IMR-90 (cell line): ENCODE measurements at regions not wholly inside any gene's neighbourhood (a gene's known extent, or its start where the extent isn't known, plus 50 kb on each side); places are given as distances from the start of the nearest gene placed in this dataset.

Experiments used
- ATAC-seq: fragments of 200-7000 bp; cut with Tn5 transposase; 2 replicates; pipeline ENCODE4 v1.9.1; 2020; ENCODE audit warnings: low read depth, mild to moderate bottlenecking, moderate library complexity
- BruUV-seq: library from RNA; stranded (reverse); fragments of 400-500 nt; replicated peaks from 2 replicates; lab custom pipeline; 2021; lab: Mats Ljungman, UMichigan
- CTCF ChIA-PET: fragments of 300-600 bp; formaldehyde crosslinking; extraction: SDS; loops from one replicate; lab custom pipeline; 2021; ENCODE audit warnings: antibody characterized with exemption; lab: Yijun Ruan, JAX
- POLR2A ChIA-PET: fragments of 300-600 bp; sonication (Branson Sonifier 250); formaldehyde crosslinking; loops from one replicate; lab custom pipeline; 2022; ENCODE audit warnings: antibody characterized with exemption; ENCODE audit not compliant: unreplicated experiment; lab: Charles Lee
- DNase-seq: peaks from one replicate; pipeline ENCODE4 v3.0.0; 2013
- H2AFZ ChIP-seq: replicated peaks from 2 replicates; pipeline ENCODE3; 2013; ENCODE audit warnings: low read length, mild to moderate bottlenecking; ENCODE audit not compliant: poor library complexity
- H2AK5ac ChIP-seq: 2 replicates; pipeline ENCODE4 v1.6.1; 2013; ENCODE audit warnings: low read depth, low read length, inconsistent platforms
- H2AK9ac ChIP-seq: replicated peaks from 2 replicates; pipeline ENCODE3; 2013; ENCODE audit warnings: mild to moderate bottlenecking, low read depth, low read length, moderate library complexity; ENCODE audit not compliant: poor library complexity
- H2BK120ac ChIP-seq: 2 replicates; pipeline ENCODE4 v1.6.1; 2013; ENCODE audit warnings: low read depth, low read length, inconsistent platforms
- H2BK15ac ChIP-seq: 3 replicates; pipeline ENCODE4 v1.6.1; 2013; ENCODE audit warnings: low read depth, low read length, inconsistent platforms
- H2BK20ac ChIP-seq: 2 replicates; pipeline ENCODE4 v1.6.1; 2013; ENCODE audit warnings: low read depth, mild to moderate bottlenecking, inconsistent platforms, low read length, moderate library complexity
- H2BK5ac ChIP-seq: 2 replicates; pipeline ENCODE4 v1.6.1; 2013; ENCODE audit warnings: mild to moderate bottlenecking, low read depth, low read length, inconsistent platforms; ENCODE audit not compliant: poor library complexity, severe bottlenecking
- H3K14ac ChIP-seq: replicated peaks from 2 replicates; pipeline ENCODE4 v1.6.1; 2013; ENCODE audit warnings: low read depth, low read length, inconsistent platforms
- H3K18ac ChIP-seq: 2 replicates; pipeline ENCODE4 v1.6.1; 2013; ENCODE audit warnings: low read depth, low read length, control low read depth
- H3K23ac ChIP-seq: 2 replicates; pipeline ENCODE4 v1.6.1; 2013; ENCODE audit warnings: low read depth, low read length, inconsistent platforms
- H3K27ac ChIP-seq: 2 replicates; pipeline ENCODE4 v1.5.1; 2013; ENCODE audit warnings: mild to moderate bottlenecking, control low read depth, low read length; ENCODE audit not compliant: insufficient read depth
- H3K27me3 ChIP-seq: 2 replicates; pipeline ENCODE4 v1.6.1; 2013; ENCODE audit warnings: low read length; ENCODE audit not compliant: control insufficient read depth, insufficient read depth
- H3K36me3 ChIP-seq: 2 replicates; pipeline ENCODE4 v1.6.1; 2013; ENCODE audit warnings: low read length, mixed read lengths; ENCODE audit not compliant: control insufficient read depth, insufficient read depth
- H3K4ac ChIP-seq: 2 replicates; pipeline ENCODE4 v1.6.1; 2013; ENCODE audit warnings: low read depth, low read length, inconsistent platforms
- H3K4me1 ChIP-seq: 2 replicates; pipeline ENCODE4 v1.6.1; 2013; ENCODE audit warnings: low read length, mixed read lengths; ENCODE audit not compliant: control insufficient read depth, insufficient read depth
- H3K4me2 ChIP-seq: 2 replicates; pipeline ENCODE4 v1.6.1; 2013; ENCODE audit warnings: low read depth, mild to moderate bottlenecking, control low read depth, low read length, moderate library complexity
- H3K4me3 ChIP-seq: 2 replicates; pipeline ENCODE4 v1.5.1; 2013; ENCODE audit warnings: low read depth, mild to moderate bottlenecking, control low read depth, low read length, moderate library complexity; ENCODE audit not compliant: insufficient read depth
- H3K56ac ChIP-seq: 2 replicates; pipeline ENCODE4 v1.6.1; 2013; ENCODE audit warnings: low read length, inconsistent platforms; ENCODE audit not compliant: insufficient read depth; ENCODE audit errors: extremely low read depth
- H3K79me1 ChIP-seq, 2 experiments: 2 replicates each; pipeline ENCODE4 v1.6.1; 2013; ENCODE audit warnings: low read length in 2 of 2, inconsistent platforms in 1 of 2, low read depth in 1 of 2
- H3K9ac ChIP-seq: 2 replicates; pipeline ENCODE4 v1.6.1; 2013; ENCODE audit warnings: low read depth, low read length, control low read depth
- H3K9me1 ChIP-seq: 2 replicates; pipeline ENCODE4 v1.6.1; 2013; ENCODE audit warnings: low read length, inconsistent platforms; ENCODE audit not compliant: insufficient read depth
- H3K9me3 ChIP-seq: 2 replicates; pipeline ENCODE4 v1.6.1; 2013; ENCODE audit warnings: low read length; ENCODE audit not compliant: control insufficient read depth, insufficient read depth
- H4K20me1 ChIP-seq: 2 replicates; pipeline ENCODE4 v1.6.1; 2013; ENCODE audit warnings: low read length, inconsistent platforms; ENCODE audit not compliant: insufficient read depth
- H4K5ac ChIP-seq: 2 replicates; pipeline ENCODE4 v1.6.1; 2013; ENCODE audit warnings: mild to moderate bottlenecking, low read depth, low read length, control low read depth
- H4K8ac ChIP-seq, 2 experiments: 2 replicates each; pipeline ENCODE4 v1.6.1; 2013; ENCODE audit warnings: low read depth in 2 of 2, low read length in 2 of 2, control low read depth in 1 of 2, inconsistent platforms in 1 of 2
- H4K91ac ChIP-seq: 2 replicates; pipeline ENCODE4 v1.6.1; 2013; ENCODE audit warnings: low read depth, low read length, inconsistent platforms; ENCODE audit not compliant: insufficient read depth
- CTCF ChIP-seq: conservative IDR thresholded peaks from 2 replicates; pipeline ENCODE4 v1.5.1; 2012; ENCODE audit warnings: mild to moderate bottlenecking, low read depth, low read length, improper control_type of control experiment
- FOS ChIP-seq: fragments of 150-350 bp; IDR thresholded peaks from 2 replicates; pipeline ENCODE4 v1.6.1; 2016; ENCODE audit warnings: low read depth, low read length
- MXI1 ChIP-seq: IDR thresholded peaks from 2 replicates; pipeline ENCODE4 v1.6.1; 2012; ENCODE audit warnings: low read depth, mild to moderate bottlenecking, low read length, moderate library complexity, borderline replicate concordance
- NFE2L2 ChIP-seq: fragments of 150-350 bp; IDR thresholded peaks from 2 replicates; pipeline ENCODE4 v1.6.1; 2016; ENCODE audit warnings: low read depth, mild to moderate bottlenecking, low read length
- POLR2A ChIP-seq: IDR thresholded peaks from 2 replicates; pipeline ENCODE4 v1.6.1; 2012; ENCODE audit warnings: mild to moderate bottlenecking, low read depth, low read length
- RCOR1 ChIP-seq: IDR thresholded peaks from 2 replicates; pipeline ENCODE4 v1.6.1; 2012; ENCODE audit warnings: mild to moderate bottlenecking, low read length, improper control_type of control experiment; ENCODE audit not compliant: insufficient replicate concordance
- RFX5 ChIP-seq: IDR thresholded peaks from 2 replicates; pipeline ENCODE4 v1.8.0; 2012; ENCODE audit warnings: low read depth, mild to moderate bottlenecking, low read length, moderate library complexity
- whole genome bisulfite sequencing, 2 experiments: methylation state at CpG; one replicate each; pipeline versions ENCODE4 v1.1.5 to v1.1.7; 2013; ENCODE audit warnings: missing lambda C conversion rate in 2 of 2; ENCODE audit not compliant: insufficient read length in 1 of 2; ENCODE audit errors: extremely low coverage in 2 of 2; 5-methylcytosine and 5-hydroxymethylcytosine counted together
- dilution Hi-C: fragments of 300-500 bp; cut with HindIII; formaldehyde crosslinking; loops from one replicate; pipeline ENCODE4 v1.14.3; 2018; ENCODE audit warnings: low sequenced_read_pairs; ENCODE audit not compliant: unreplicated experiment
- in situ Hi-C: fragments of 300-500 bp; cut with MboI; formaldehyde crosslinking; loops from 3 replicates; pipeline ENCODE4 v1.14.3; 2019; ENCODE audit warnings: low sequenced_read_pairs, inconsistent platforms, mixed read lengths
- intact Hi-C: fragments of 100-400 bp; cut with micrococcal nuclease; formaldehyde crosslinking; loops from 2 replicates; pipeline ENCODE4 v1.10.0; 2022

DNA sequence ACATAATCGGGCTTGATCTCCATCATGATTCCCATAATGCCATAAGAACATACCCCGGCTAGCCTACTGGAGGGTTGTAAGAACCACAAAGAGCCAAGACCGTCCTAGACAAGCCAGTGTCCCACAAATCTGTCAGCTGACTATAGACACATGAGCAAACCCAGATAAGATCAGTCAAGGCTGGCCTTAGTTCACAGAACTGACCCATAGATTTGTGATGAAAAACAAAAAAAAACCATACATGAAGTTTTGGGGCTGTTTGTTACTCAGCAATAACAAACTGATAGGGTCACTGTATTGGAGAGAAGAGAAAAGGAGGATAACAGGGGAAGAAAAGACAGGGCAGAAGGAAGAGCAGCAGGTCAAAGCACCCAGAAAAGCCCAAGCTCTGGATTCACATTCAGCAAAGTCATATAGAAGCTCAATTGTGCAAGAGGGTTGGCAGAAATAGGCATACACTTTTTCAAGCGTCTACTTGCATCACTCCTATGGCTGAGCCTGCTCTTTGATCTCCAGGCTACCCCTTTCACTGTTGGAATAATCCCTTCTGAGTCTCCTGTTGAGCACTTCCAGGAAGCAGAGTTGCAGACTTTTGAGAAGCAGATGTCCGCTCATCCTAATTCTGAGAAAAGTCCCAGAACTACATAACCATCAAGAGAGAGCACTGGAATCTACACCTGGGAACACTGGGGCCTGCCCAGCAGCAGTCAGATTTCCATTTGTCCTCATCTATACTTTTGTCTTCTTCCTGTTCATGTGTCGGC lies 122.0 kb upstream of the HABP2 start:
- no peaks in the 10 kb centered on the region for H3K9me1 ChIP-seq
- no peak overlapping the region for H3K4ac ChIP-seq
- no peak overlapping the region for H2AFZ ChIP-seq
- no TSS peak for BruUV-seq
- no peak overlapping the region for H2AK5ac ChIP-seq
- CTCF ChIA-PET: no interaction called here
- H4K20me1 ChIP-seq: no peaks in the 10 kb centered on the region
- H3K36me3 ChIP-seq: no peaks in the 10 kb centered on the region
- H4K8ac ChIP-seq: no peak overlapping the region
- no peaks in the 10 kb centered on the region for H3K9me3 ChIP-seq
- H3K79me1 ChIP-seq: no peaks in the 10 kb centered on the region
- H2AK9ac ChIP-seq: no peak overlapping the region
- dilution Hi-C loops: no loop called here
- 25% methylated on average over 2 of the region's 6 CpGs; no CpG with 5 or more reads in 1 of the 2 experiments for WGBS, 2 experiments
- ATAC-seq (no peak), DNase-seq (no peak)
- H3K9ac ChIP-seq: no peak overlapping the region
- no peak overlapping the region for H3K27ac ChIP-seq
- H4K5ac ChIP-seq: no peak overlapping the region
- intact Hi-C loops: no loop called here
- no peak overlapping the region for H3K14ac ChIP-seq
- TF ChIP-seq FOS: no peak
- no peak for TF ChIP-seq CTCF
- no peak for TF ChIP-seq MXI1
- no peak for TF ChIP-seq RFX5
- no peak for TF ChIP-seq POLR2A
- no peak for TF ChIP-seq RCOR1
- no peak for TF ChIP-seq NFE2L2
- H3K56ac ChIP-seq: no peak overlapping the region
- no peak overlapping the region for H2BK15ac ChIP-seq
- no peaks in the 10 kb centered on the region for H3K27me3 ChIP-seq
- no peak overlapping the region for H3K4me2 ChIP-seq
- H4K91ac ChIP-seq: no peak overlapping the region
- in situ Hi-C loops: no loop called here
- POLR2A ChIA-PET: no interaction called here
- no peak overlapping the region for H2BK5ac ChIP-seq
- no peak overlapping the region for H3K23ac ChIP-seq
- no peak overlapping the region for H2BK120ac ChIP-seq
- no peak overlapping the region for H3K18ac ChIP-seq
- no peaks in the 10 kb centered on the region for H3K4me1 ChIP-seq
- no peak overlapping the region for H2BK20ac ChIP-seq
- H3K4me3 ChIP-seq: no peak overlapping the region
